Loucy (cell line): ENCODE measurements at regions not wholly inside any gene's neighbourhood (a gene's known extent, or its start where the extent isn't known, plus 50 kb on each side); places are given as distances from the start of the nearest gene placed in this dataset.

Source experiments
- H2AFZ ChIP-seq: fragments of 200-600 bp; sonication (generic); 2 replicates; pipeline ENCODE4 v1.6.0; 2016; ENCODE audit warnings: antibody characterized with exemption, mild to moderate bottlenecking, low read length, moderate library complexity
- H3F3A ChIP-seq: fragments of 200-600 bp; 2 replicates; pipeline ENCODE4 v1.6.0; 2016; ENCODE audit warnings: antibody characterized with exemption, low read depth, mild to moderate bottlenecking
- H3K27me3 ChIP-seq: fragments of 200-600 bp; sonication (generic); 2 replicates; pipeline ENCODE4 v1.6.1; 2014; ENCODE audit warnings: low read length, mild to moderate bottlenecking; ENCODE audit not compliant: insufficient read depth, poor library complexity, severe bottlenecking
- H3K36me3 ChIP-seq: fragments of 200-600 bp; sonication (generic); 2 replicates; pipeline ENCODE4 v1.6.1; 2016; ENCODE audit warnings: low read length; ENCODE audit not compliant: insufficient read depth
- H3K4me1 ChIP-seq: fragments of 200-600 bp; sonication (generic); 2 replicates; pipeline ENCODE4 v1.5.1; 2014; ENCODE audit warnings: low read length, mild to moderate bottlenecking; ENCODE audit not compliant: insufficient read depth, poor library complexity, severe bottlenecking
- H3K4me2 ChIP-seq: fragments of 200-600 bp; sonication (generic); 2 replicates; pipeline ENCODE4 v1.6.0; 2014; ENCODE audit warnings: antibody characterized with exemption, low read length, low read depth, mild to moderate bottlenecking; ENCODE audit not compliant: poor library complexity, severe bottlenecking
- H3K4me3 ChIP-seq: fragments of 200-600 bp; sonication (generic); 2 replicates; pipeline ENCODE4 v1.5.1; 2014; ENCODE audit warnings: low read length, mild to moderate bottlenecking, mixed read lengths; ENCODE audit not compliant: poor library complexity, severe bottlenecking
- H3K79me2 ChIP-seq: fragments of 200-600 bp; sonication (generic); 2 replicates; pipeline ENCODE4 v1.6.1; 2014; ENCODE audit warnings: low read length; ENCODE audit not compliant: insufficient read depth
- H3K9ac ChIP-seq: fragments of 200-600 bp; sonication (generic); 2 replicates; pipeline ENCODE4 v1.6.0; 2014; ENCODE audit warnings: mild to moderate bottlenecking, low read depth, low read length, moderate library complexity; ENCODE audit not compliant: poor library complexity, severe bottlenecking
- H3K9me2 ChIP-seq: fragments of 200-600 bp; sonication (generic); replicated peaks from 2 replicates; pipeline ENCODE4 v1.6.1; 2016; ENCODE audit warnings: low read depth, low read length, mixed read lengths
- H3K9me3 ChIP-seq: fragments of 200-600 bp; sonication (generic); 2 replicates; pipeline ENCODE4 v1.6.1; 2014; ENCODE audit warnings: mild to moderate bottlenecking, antibody characterized with exemption, low read length, low read depth; ENCODE audit not compliant: insufficient read depth
- H4K20me1 ChIP-seq: fragments of 200-600 bp; sonication (generic); 2 replicates; pipeline ENCODE4 v1.6.0; 2014; ENCODE audit warnings: antibody characterized with exemption, low read length, mild to moderate bottlenecking; ENCODE audit not compliant: insufficient read depth, poor library complexity, severe bottlenecking
- EZH2phosphoT487 ChIP-seq: fragments of 200-600 bp; IDR thresholded peaks from 2 replicates; pipeline ENCODE4 v1.6.1; 2018; ENCODE audit warnings: antibody characterized with exemption, mild to moderate bottlenecking, moderate library complexity, borderline replicate concordance
- TF ChIP-seq, protein P1 (sequence below): fragments of 200-600 bp; sonication (generic); conservative IDR thresholded peaks from 2 replicates; pipeline ENCODE4 v1.5.1; 2014; ENCODE audit warnings: mild to moderate bottlenecking, antibody characterized with exemption, low read length

DNA sequence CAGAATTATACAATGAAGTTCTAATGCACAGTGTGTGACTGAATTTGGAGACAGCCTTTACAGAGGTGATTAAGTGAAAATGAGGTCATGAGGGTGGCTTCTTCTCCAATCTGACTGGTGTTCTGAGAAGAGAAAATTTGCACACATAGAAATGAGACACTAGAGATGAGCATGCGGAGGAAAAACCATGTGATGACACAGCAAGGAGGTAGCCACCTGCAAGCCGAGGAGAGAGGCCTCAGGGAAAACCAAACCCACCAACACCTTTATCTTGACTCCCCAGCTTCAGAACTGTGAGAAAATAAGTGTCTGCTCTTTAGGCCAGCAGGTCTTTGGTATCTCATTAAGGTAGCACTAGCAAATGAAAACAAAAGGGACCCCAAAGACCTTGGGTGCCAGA, 93.2 kb downstream of the GGTLC2 start:
- H2AFZ ChIP-seq, result no peak overlapping the region
- no peak overlapping the region for H3K4me2 ChIP-seq
- H3K9me3 ChIP-seq, result no peaks in the 10 kb centered on the region
- no peaks in the 10 kb centered on the region for H3K27me3 ChIP-seq
- no peaks in the 10 kb centered on the region for H3K9me2 ChIP-seq
- H3K79me2 ChIP-seq, result no peaks in the 10 kb centered on the region
- H4K20me1 ChIP-seq, result no peaks in the 10 kb centered on the region
- H3K4me1 ChIP-seq, result peaks cover 56% of the 10 kb centered on the region
- no peaks in the 10 kb centered on the region for H3F3A ChIP-seq
- H3K9ac ChIP-seq, result no peak overlapping the region
- no peaks in the 10 kb centered on the region for H3K36me3 ChIP-seq
- TF ChIP-seq, protein P1, sequence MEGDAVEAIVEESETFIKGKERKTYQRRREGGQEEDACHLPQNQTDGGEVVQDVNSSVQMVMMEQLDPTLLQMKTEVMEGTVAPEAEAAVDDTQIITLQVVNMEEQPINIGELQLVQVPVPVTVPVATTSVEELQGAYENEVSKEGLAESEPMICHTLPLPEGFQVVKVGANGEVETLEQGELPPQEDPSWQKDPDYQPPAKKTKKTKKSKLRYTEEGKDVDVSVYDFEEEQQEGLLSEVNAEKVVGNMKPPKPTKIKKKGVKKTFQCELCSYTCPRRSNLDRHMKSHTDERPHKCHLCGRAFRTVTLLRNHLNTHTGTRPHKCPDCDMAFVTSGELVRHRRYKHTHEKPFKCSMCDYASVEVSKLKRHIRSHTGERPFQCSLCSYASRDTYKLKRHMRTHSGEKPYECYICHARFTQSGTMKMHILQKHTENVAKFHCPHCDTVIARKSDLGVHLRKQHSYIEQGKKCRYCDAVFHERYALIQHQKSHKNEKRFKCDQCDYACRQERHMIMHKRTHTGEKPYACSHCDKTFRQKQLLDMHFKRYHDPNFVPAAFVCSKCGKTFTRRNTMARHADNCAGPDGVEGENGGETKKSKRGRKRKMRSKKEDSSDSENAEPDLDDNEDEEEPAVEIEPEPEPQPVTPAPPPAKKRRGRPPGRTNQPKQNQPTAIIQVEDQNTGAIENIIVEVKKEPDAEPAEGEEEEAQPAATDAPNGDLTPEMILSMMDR, result no peak
- TF ChIP-seq EZH2phosphoT487, result no peak
- no peak overlapping the region for H3K4me3 ChIP-seq

DNA sequence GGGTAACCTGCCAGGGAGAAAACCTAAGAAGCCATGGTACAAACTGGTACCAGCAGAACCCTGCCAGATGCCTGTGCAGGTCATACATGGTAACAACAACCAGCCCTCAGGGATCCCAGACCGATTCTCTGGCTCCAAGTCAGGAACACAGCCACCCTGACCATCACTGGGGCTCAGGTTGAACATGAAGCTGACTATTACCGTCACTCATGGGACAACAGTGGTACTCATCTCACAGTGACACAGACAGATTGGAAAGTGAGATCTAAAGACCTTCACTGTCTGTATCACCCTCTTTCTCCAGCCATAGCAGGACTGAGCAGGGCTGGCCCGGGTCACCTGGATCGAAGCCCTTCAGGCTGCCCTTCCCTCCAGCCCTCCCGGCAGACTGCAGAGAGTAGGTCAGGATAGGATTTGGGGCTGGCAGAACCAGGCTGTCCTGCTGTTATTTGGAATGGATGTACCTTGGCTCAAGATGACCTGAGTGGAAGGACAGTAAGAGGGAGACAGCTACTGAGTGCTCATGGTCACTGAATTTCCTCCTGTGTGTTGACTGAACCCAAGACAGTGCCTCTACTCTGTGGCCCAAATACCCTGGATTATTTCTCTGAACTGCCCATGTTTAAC, 94.7 kb downstream of the GGTLC2 start:
- no peaks in the 10 kb centered on the region for H4K20me1 ChIP-seq
- H3K9me2 ChIP-seq, result no peaks in the 10 kb centered on the region
- no peaks in the 10 kb centered on the region for H3K9me3 ChIP-seq
- no peaks in the 10 kb centered on the region for H3F3A ChIP-seq
- H3K27me3 ChIP-seq, result no peaks in the 10 kb centered on the region
- no peak overlapping the region for H3K9ac ChIP-seq
- no peak overlapping the region for H3K4me2 ChIP-seq
- no peaks in the 10 kb centered on the region for H3K36me3 ChIP-seq
- TF ChIP-seq EZH2phosphoT487, result no peak
- H3K4me3 ChIP-seq, result no peak overlapping the region
- H3K4me1 ChIP-seq, result peaks cover 53% of the 10 kb centered on the region
- no peak overlapping the region for H2AFZ ChIP-seq
- no peaks in the 10 kb centered on the region for H3K79me2 ChIP-seq

DNA sequence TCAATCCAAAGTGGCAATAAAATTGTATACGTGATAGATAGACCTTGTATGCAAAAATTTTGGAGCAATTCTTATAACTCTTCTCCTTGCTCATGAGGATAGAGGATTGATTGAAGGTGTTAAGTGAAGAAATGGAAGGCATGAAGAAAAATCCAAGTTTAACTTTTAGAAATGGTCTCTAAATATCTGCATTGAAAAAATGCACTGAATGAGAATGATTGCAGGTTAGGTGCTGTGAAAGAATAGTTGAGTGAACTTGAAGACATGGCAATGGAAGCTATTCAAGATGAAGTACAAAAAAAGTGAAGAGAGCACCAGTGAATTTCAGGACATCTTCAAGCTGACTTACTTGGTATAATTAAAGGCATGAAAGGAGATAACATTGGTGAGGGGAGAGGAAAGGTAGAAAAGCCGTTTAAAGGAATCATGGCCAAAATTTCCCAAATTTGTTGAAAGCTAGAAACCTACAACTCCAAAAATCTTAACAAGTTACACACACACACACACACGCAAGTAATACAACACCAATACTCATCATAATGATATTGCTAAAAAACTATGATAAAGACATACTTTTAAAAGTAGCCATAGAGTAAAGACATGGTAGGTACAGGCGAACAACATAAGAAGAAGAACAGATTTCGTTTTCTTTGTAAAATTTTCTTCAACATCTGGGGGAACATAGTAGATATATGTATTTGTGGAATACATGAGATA, 96.3 kb downstream of the GGTLC2 start:
- Histone ChIP-seq H3K4me2 (no peak overlapping the region), H3K36me3 (no peaks in the 10 kb centered on the region), H3K4me3 (no peak overlapping the region), H3K4me1 (peaks cover 42% of the 10 kb centered on the region), H2AFZ (no peak overlapping the region), H3F3A (no peaks in the 10 kb centered on the region), H3K9me2 (no peaks in the 10 kb centered on the region), H3K27me3 (no peaks in the 10 kb centered on the region), H3K79me2 (no peaks in the 10 kb centered on the region), H3K9ac (no peak overlapping the region), H3K9me3 (no peaks in the 10 kb centered on the region), H4K20me1 (no peaks in the 10 kb centered on the region)
- no peak for TF ChIP-seq EZH2phosphoT487
- TF ChIP-seq, protein P1, result no peak
